Transverse colon (tissue), 4 donors: ENCODE measurements at regions not wholly inside any gene's neighbourhood (a gene's known extent, or its start where the extent isn't known, plus 50 kb on each side); places are given as distances from the start of the nearest gene placed in this dataset.

Experiments used
- CTCF ChIP-seq, 5 experiments: fragments of 200-600 bp in 3 of 5; fragments of 450-650 bp in 2 of 5; sonication (generic) in 3 of 5; IDR thresholded peaks; 1 replicate in 2 of 5; 2 replicates in 3 of 5; pipeline ENCODE4 v1.5.1; 2016 to 2017; ENCODE audit warnings: antibody characterized with exemption in 5 of 5, inconsistent platforms in 3 of 5, mild to moderate bottlenecking in 2 of 5, moderate library complexity in 1 of 5
- POLR2A ChIP-seq: fragments of 450-650 bp; IDR thresholded peaks from one replicate; pipeline ENCODE4 v1.6.1; 2016; ENCODE audit warnings: antibody characterized with exemption, mild to moderate bottlenecking, moderate library complexity
- POLR2AphosphoS5 ChIP-seq, 3 donors: sonication (generic); formaldehyde crosslinking; IDR thresholded peaks; one replicate each; pipeline ENCODE4 v1.6.1; 2016; ENCODE audit warnings: antibody characterized with exemption in 3 of 3

- peak; percentile 52 to 80 (median 62) for TF ChIP-seq CTCF (IDR thresholded peaks at IDR 0.05)
- TF ChIP-seq POLR2AphosphoS5 (IDR thresholded peaks at IDR 0.05) = no peak
- TF ChIP-seq POLR2A = no peak
These were observed 373.5 kb upstream of the BTBD3 start for GRCh38 chr20:11544029-11544678.
